Activated T-cell treated with anti-CD3 and anti-CD28 coated beads for 24 hours (primary cell): ENCODE measurements at regions not wholly inside any gene's neighbourhood (a gene's known extent, or its start where the extent isn't known, plus 50 kb on each side); places are given as distances from the start of the nearest gene placed in this dataset.

Experiments used
- DNase-seq: peaks from one replicate; pipeline ENCODE4 v3.0.0-alpha.2; 2020; ENCODE audit warnings: low read depth

DNA sequence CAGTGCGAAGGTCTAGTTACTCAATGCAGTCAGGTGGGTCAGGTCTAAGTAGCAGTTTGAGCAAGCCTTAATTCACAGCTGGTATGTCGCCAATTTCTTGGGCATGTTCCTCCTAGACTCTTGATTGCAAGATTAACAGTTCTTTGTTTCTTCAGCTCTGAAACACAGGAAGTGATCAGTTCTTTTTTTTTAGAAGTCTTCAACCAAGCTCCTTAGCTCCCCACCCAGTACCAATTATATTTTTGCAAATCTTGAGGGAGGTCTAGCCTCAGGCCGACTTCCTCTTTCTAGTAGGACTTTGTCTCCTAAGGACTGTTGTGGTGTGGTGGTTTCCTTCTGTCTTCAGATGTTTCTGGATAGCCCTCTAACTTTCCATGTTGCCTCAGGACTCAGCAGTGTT, 2054.2 kb downstream of the MAT2B start:
- DNase-seq, result no peak

DNA sequence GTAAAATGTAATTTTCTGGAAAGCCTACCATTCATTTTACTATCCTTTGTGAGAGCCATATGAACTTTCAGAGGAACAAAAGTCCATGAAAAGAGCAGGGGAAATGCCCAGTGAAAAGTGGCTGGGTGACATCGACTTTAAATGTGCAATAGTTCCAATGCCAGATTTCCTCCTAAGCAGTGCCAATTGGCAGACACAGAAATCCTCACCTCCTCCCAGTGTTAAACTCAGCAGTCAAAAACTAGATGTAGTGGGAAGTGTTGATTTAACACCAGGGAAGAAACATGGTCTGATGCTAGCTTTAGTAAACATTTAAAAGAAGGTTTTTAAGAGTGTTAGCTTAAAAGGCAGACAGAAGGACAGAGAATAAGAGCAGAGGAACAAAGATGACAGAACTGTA, 2055.2 kb downstream of the MAT2B start:
- DNase-seq, result no peak

DNA sequence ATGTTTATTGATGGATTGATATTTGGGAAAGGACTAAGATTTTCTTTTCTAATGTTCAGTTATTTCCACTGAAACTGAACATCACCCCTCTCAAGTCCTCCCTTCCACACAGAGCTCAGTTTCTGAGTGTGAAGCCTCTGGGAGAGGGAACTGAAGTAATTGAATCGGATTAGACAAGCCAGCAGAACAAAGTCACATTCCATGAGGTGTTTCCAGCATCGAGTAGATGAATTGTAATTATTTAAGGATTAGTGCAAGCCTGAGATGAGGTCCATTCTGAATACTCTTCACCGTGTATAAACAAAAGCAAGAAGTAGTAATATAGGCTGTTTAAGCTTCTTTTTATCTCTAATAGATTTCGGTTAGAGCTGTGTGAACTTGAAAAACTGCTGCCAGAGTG, 2060.5 kb downstream of the MAT2B start:
- no peak for DNase-seq

DNA sequence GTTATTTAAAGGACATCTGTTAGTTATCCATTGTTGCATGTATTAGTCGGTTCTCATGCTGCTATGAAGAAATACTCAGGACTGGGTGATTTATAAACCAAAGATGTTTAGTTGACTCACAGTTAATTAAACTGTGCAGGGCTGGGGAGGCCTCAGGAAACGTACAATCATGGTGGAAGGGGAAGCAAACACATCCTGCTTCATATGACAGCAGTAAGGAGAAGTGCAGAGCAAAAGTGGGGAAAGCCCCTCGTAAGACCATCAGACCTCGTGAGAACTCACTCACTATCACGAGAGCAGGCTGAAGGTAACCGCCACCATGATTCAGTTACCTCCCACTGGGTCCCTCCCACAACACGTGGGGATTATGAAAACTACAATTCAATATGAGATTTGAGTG, 2064.1 kb downstream of the MAT2B start:
- no peak for DNase-seq

DNA sequence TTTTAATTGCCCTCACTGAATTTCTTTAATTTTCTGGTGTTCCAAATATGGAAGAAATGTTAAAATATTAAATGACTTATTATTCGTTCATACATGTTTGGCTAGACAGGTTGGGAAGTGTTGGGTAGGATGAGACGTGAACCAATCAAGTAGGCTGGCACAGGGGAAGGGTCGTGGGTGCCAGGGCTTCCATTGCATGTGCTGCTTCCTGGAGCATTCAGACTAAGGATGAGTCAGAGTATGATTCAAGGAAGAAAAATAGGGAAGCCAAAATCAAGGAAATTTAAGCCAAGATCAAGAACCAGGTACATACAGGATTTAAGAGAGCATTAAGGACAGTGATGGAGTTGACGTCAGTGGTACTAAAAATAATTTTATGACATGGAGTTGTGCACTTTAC, 2068.0 kb downstream of the MAT2B start:
- DNase-seq, result no peak

DNA sequence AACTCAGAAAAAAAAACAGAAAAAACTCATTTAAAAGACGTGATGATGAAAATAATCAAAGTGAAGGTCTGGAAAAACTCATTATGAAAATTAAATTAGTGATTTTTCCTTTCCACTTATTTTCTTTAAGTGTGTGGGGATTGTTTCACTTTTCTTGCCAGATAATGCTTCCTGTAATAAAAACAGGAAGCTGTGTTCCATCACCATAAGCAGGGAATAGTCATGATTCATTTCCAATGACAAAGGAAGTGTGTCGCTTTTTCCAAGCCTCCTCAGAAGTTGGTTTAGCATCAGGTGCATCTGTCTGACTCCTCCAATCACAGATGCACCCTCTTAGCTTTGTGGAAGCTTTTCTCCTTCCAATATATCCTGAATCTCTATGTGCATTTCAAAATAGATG, 2068.7 kb downstream of the MAT2B start:
- DNase-seq, result no peak

DNA sequence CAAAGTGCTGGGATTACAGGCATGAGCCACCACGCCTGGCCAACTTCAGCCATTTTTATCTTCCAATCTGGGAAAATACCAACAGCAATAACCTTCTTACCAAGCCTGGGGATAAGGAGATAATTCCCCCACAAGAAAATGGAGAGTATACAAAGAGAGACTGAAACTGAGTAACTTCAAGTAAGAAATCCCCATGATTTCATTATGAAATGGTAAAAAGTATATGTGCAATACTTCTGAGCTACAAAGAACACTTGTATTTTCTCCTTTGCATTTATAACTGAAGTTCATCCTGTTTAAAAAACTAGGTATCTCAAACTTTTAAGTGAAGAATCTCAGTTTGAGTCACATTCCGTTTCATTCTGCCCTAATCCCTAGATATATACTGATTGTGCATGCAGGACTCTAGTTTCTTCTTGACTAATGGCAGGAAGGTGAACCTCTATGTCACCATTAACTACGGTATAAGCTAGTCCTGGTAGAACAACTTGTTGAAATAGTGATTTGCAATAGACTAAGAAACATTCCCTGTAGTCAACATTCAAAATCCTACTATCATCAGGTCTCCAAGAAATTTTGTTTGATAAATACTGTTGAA, 2071.4 kb downstream of the MAT2B start:
- DNase-seq, result no peak

DNA sequence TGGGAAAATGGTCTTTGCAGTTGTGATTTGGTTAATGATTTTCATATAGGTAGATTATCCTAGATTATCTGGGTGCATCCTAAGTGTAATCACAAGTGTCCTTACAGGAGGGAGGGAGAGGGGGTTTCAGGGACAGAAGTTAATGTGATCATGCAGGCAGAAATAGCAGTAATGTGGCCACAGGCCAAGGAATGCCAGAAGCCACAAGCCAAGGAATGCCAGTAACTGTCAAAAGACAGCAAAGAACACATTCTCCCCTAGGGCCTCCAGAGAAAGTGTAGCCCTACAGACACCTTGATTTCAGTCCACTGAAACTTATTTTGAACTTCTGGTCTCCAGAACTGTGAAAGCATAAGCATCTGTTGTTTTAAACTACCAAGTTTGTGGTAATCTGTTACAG, 2074.5 kb downstream of the MAT2B start:
- DNase-seq, result no peak

DNA sequence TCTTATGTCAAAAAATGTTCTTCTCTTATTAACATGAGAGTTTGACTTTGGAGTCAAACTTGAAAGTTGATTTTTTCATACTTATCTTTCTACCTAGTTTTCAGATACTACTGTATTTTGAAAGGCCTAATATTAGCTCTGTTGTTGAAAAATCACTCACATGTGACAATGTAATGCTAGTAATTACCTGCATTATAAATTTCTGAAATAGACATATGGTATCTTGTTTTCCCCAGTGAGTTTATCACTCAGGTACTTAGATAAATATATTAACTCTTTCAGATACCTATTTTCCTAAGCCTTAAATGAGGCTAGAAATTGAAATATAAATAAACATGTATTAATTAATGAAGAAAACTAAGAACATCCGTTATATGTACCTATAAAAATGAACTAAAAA, 2089.3 kb downstream of the MAT2B start:
- no peak for DNase-seq

DNA sequence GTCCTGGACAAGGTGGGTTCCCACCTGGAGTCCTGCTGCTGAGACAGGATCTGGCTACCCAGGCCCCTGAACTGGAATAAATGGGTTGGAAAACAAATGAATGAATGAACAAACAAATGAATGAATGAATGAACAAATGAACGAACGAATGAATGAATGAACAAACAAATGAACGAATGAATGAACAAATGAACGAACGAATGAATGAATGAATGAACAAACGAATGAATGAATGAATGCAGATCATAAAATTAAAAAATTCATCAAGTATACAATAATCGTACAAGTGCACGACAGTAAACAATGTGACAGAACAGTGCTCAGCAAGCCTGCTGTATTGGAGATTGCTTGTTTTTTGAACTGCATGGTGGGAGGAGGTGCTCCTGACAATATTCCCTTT, 2097.1 kb downstream of the MAT2B start:
- DNase-seq, result no peak

DNA sequence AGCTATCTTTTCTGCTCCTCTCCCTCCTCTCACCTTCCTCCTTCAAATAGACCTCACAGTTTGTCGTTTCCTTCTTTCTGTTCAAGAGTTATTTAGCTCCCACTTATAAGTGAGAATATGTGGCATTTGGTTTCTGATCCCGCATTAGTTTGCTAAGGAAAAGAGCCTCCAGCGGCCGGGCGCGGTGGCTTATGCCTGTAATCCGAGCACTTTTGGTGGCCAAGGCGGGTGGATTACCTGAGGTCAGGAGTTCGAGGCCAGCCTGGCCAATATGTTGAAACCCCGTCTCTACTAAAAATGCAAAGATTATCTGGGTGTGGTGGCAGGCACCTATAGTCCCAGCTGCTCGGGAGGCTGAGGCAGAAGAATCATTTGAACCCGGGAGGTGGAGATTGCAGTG, 2101.6 kb downstream of the MAT2B start:
- DNase-seq, result no peak

DNA sequence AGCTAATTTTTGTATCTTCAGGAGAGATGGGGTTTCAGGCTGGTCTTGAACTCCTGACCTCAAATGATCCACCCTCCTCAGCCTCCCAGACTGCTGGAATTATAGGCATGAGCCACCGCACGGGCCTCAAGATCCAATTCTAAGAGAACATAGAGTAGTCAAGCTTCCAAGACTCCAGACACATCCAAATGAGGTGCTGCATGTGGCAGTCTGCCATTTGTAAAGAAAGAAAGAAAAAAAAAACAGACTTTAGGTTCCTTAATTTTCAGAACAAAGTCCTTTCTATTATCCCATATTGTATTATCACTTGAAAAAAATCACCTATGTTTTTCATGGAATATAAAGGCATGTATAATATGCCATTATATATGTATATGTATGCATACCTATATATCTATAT, 2104.5 kb downstream of the MAT2B start:
- no peak for DNase-seq

DNA sequence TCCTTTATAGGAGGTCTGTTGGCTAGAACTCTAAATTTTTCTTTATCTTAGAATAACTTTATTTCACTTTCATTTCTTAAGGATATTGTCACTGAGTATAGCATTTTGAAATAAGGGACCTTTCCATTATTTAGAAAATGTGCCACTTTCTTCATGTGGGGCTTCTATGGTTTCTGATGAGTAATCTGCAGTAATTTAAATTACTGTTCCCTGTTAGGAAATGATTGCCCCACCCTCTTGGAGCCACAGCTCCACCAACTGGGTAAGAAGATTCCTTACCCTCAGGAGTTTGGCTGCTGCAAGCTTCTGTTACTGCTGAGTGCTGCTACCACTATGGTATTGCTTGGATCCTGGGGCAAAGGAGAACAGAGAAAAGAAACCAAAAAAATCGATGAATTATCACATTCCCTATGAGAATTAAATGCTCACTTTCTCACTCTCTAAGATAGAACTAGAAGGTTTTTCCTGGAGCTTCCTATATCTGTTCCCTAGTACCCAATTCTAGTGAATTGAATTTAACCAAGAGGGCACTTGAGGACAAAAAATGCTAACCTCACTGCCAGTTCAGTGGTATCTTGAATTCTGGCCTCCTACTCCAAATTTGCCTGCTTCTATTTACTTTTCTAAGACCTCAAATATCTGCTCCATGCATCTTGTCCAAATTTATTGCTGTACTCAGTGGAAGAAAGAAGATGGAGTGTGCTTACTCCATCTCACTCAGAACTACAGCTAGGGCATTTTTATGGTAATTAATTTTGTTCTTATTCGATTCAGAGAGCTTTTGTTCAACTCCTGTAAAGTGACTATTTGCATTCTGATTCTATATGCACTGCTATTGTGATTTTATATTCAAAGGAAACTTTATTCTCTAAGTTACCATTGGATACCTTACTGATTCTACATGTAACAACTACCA, 2111.3 kb downstream of the MAT2B start:
- DNase-seq, result no peak

DNA sequence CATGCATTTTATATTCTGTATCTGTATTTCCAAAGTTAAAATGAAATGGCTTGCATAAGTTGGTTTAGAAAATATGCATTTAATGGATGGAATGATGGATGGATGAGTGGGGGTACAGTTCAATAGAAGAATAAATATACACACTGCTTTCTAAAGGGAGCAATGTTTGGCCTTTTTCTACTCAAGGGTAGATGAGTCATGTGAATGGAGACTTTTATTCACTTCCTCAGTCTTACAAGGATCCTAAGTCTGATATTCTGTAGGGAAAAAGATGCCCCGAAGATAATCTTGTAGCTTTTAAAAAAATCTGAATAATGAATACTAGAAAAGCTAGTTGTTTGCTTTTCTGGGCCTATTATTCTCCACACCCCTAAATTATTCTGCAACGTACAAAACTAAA, 2112.1 kb downstream of the MAT2B start:
- no peak for DNase-seq

DNA sequence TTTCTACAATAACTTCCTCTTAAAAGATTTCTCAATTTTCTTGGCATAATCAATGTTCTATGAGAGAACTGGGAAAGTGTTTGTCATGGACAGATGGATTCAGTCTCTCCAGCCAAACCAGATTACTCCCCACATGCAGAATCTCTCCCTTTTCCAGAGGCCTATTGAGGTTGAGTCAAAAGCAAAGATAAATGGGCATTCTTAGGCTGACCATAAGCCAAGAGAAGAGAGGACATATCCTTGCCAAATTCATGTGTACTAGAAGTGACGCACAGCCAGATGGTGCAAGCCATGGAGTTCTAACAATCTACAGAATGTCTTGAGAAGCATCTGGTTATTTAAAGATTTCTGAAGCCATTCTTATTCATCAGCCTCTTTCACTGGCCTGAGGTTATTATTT, 2115.0 kb downstream of the MAT2B start:
- no peak for DNase-seq

DNA sequence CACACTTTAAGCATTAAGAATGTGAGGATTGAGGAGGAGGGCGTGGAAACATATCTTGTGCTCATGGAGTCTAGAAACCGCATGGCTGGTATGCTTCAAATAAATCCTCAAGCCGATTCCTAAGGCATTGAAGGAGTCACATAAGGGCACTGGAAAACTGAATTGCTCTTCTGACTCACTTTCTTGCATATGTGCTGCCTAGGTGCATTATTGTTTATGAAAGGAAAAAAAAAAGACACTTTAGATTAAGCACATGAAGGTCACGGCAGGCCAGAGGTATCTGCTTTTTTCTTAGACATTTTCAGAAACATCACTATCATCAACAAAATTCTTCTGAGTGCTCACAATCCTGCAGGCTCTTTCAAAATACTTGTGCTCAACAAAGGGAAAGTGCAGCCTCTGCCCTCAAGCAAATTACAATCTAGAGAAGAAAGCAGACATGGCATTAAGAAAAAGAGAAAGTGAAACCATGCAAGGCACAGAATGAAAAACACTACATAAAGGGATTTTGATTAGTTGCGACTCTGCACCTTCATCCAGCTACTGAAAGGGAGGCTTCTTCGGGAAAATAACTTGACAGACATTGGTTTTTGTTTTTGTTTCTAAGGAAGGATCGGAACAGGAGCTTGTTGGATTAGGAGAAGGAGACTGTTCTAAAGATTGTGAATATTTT, 2117.6 kb downstream of the MAT2B start:
- no peak for DNase-seq

DNA sequence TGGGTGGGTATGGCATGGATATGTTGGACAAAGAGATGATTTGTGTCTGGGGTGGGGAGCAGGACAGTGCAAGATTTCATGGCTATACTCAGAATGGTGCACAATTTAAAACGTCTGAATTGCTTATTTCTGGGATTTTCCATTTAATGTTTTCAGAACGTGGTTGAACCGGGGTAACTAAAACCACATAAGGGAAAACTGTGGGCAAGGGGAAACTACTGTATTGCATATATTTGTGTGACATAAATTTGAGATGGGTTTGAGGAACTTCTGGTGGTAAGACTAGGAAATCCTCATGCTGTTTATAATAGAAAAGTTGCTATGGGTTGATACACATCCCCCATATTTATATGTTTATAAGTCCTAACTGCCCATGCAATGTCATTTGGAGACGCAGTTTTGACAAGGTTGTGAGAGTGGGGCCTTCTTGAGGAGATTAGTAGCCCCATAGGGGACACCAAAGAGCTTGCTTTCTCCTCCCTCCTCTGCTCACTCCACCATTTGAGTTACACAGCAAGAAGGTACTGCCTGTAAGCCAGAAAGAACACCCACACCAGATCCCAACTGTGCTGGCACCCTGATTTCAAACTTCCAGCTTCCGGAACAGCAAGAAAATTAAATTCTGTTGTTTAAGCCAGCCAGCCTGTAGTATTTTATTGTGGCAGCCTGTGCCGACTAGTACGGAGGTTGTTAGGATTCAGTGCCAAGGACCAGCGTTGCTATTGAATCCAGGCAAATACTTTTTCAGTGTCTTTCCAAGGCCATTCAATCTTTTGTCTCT, 2118.9 kb downstream of the MAT2B start:
- no peak for DNase-seq

DNA sequence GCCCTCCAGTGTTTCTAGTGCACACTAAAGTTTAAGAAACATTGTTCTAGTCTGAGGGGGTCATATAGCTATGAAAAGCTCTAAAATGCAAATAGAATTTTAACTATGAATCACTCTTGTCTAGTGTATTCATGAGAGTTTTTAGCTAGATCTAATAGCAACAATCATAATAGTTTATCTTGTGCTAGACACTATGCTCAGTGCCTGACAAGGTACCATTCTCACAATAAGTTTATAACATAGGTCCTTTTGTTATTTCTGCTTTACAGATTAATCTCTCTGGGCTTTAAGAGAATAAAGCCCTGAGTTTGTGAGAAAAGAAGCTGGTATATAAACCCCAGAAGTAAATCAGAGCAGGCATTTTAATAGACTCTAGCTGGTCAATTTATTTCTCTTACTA, 2120.7 kb downstream of the MAT2B start:
- no peak for DNase-seq

DNA sequence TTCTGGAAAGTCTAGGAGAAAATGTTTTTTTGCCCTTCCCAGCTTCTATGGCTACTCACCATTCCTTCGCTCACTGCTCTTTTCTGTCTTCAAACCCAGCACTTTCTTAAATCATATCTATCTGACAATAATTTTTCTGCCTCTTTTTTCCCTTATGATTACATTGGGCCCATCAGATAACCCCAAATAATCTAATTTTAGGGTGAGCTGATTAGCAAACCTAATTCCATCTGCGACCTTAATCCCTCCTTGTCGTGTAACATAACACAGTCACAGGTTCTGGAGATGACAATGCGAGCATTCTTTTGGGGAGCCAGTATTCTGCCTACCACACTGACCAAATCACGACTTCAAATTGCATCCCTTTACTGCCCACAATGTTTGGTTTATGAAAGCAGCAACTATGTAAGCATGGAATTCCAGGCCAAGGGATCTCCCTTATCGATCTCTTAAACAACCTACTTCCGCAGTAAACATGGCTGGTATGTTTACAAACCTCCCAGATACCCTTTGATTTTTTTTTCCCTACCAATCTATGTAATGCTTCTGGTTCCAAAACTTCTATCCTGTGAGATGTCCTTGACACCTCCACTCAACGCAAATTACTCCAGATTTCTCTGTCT, 2122.2 kb downstream of the MAT2B start:
- no peak for DNase-seq

DNA sequence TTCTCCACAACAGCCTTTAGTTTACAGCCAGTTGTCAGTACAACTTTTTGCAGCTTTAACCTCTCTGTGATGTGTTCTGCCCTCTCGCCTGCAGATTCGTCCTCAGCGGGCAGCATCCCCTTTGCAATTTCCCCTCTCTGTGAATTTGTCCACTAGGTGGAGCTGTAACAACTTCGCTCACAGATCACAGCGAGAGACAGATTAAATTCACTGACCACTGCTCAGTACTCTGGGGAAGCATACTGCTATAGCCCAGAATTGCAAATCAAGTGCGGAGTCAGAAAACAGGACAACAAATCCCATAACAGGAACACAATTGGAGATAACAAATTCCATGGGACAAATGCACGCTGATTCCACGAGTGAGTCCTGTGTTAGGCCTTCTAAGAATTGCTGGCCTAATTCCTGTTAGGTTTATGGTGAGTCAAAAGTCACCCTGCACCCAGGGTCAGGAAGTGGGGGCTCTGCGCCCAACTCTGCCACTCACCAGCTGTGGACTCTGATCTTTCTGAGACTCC, 2124.9 kb downstream of the MAT2B start:
- no peak for DNase-seq

DNA sequence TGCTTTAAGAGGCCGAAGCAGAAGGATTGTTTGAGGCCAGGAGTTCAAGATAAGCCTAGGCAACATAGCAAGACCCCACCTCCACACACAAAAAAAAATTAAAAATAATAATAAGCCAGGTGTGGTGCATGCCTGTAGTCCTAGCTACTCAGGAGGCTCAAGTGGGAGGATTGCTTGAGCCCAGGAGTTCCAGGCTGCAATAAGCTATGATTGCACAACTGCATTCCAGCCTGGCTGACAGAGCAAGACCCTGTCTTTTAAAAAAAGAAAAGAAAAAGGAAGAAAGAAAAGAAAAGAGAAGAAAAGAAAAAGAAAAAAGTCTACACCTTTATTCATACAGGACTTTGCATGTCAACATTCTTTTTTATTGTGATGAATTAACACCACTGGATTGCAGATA, 2125.8 kb downstream of the MAT2B start:
- DNase-seq, result no peak

DNA sequence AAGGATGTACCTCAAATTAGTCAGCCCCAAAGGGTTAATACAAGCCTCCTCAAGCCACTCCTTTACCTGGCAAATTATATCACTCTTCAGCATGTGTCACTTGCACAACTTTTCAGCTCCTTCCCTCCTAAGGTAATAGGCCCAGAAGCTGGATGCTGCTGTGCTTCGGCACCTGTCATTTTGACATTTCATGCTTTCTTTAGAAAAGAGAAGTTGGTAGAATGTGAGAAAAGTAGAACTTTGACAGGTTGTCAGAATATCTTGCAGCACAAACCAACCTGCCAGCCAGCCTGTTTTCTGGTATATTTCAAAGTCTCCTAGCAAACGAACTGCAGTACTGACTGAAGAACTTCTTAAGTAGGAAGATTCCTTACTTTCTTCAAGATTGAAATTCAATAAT, 2136.9 kb downstream of the MAT2B start:
- no peak for DNase-seq
